ENCODE measurements at regions not wholly inside any gene's neighbourhood (a gene's known extent, or its start where the extent isn't known, plus 50 kb on each side); places are given as distances from the start of the nearest gene placed in this dataset.

DNA sequence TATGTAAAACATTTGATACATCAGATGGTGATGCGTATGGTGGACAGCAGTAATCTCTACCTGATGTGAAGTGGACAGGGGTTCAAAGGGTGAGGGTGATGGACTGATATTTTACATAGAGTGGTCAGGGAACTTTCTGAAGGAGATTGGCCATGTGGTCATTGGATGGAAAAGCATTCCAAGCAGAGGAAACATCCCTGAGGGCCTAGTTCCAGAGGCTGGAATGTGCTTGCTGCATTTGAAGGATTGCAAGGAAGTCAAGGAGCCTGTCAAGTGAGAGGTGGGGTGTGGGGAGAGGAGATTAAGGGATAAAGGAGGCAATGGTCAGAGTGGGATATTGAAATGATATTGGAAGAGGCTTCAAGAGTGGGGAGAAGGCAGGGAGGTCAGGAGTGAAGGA lies 151.9 kb upstream of the NTM start:
- H3K9me3 ChIP-seq, result no peaks in the 10 kb centered on the region
- TF ChIP-seq, protein P1, sequence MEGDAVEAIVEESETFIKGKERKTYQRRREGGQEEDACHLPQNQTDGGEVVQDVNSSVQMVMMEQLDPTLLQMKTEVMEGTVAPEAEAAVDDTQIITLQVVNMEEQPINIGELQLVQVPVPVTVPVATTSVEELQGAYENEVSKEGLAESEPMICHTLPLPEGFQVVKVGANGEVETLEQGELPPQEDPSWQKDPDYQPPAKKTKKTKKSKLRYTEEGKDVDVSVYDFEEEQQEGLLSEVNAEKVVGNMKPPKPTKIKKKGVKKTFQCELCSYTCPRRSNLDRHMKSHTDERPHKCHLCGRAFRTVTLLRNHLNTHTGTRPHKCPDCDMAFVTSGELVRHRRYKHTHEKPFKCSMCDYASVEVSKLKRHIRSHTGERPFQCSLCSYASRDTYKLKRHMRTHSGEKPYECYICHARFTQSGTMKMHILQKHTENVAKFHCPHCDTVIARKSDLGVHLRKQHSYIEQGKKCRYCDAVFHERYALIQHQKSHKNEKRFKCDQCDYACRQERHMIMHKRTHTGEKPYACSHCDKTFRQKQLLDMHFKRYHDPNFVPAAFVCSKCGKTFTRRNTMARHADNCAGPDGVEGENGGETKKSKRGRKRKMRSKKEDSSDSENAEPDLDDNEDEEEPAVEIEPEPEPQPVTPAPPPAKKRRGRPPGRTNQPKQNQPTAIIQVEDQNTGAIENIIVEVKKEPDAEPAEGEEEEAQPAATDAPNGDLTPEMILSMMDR (IDR thresholded peaks at IDR 0.05), result no peak
- DNase-seq (ENCODE audit: low spot score), result no peak
- H3K4me1 ChIP-seq (ENCODE audit: control insufficient read depth in 1 of 2, low read depth in 2 of 2), result no peaks in the 10 kb centered on the region
- no peak overlapping the region for H3K27ac ChIP-seq
- H3K27me3 ChIP-seq (replicated peaks; ENCODE audit: insufficient read depth), result no peaks in the 10 kb centered on the region
- no peak for ATAC-seq (ENCODE audit: insufficient number of reproducible peaks, low FRiP score, low read depth)
- H3K36me3 ChIP-seq, result no peaks in the 10 kb centered on the region
- no peak overlapping the region for H3K4me3 ChIP-seq

DNA sequence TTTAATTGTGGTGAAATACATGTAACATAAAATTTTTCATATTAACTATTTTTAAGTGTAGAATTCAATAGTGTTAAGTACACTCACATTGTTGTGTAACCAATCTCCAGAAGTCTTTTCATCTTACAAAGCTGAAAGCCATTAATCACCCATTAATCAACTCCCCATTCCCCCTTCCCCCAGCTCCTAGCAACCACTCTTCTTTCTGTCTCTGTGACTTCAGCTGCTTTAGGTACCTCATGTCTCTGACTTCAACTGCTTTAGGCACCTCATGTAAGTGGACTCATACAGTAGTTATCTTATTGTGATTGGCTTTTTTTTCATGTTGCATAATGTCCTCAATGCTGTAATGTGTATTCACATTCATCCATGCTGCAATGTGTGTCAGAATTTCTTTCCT lies 150.8 kb upstream of the NTM start:
- no peaks in the 10 kb centered on the region for H3K9me3 ChIP-seq
- TF ChIP-seq, protein P1 (IDR thresholded peaks at IDR 0.05), result no peak
- no peaks in the 10 kb centered on the region for H3K36me3 ChIP-seq
- no peak overlapping the region for H3K27ac ChIP-seq
- ATAC-seq (ENCODE audit: insufficient number of reproducible peaks, low FRiP score, low read depth) (no peak), DNase-seq (ENCODE audit: low spot score) (no peak)
- H3K27me3 ChIP-seq (replicated peaks; ENCODE audit: insufficient read depth), result no peaks in the 10 kb centered on the region
- H3K4me1 ChIP-seq (ENCODE audit: control insufficient read depth in 1 of 2, low read depth in 2 of 2), result no peaks in the 10 kb centered on the region
- H3K4me3 ChIP-seq, result no peak overlapping the region

DNA sequence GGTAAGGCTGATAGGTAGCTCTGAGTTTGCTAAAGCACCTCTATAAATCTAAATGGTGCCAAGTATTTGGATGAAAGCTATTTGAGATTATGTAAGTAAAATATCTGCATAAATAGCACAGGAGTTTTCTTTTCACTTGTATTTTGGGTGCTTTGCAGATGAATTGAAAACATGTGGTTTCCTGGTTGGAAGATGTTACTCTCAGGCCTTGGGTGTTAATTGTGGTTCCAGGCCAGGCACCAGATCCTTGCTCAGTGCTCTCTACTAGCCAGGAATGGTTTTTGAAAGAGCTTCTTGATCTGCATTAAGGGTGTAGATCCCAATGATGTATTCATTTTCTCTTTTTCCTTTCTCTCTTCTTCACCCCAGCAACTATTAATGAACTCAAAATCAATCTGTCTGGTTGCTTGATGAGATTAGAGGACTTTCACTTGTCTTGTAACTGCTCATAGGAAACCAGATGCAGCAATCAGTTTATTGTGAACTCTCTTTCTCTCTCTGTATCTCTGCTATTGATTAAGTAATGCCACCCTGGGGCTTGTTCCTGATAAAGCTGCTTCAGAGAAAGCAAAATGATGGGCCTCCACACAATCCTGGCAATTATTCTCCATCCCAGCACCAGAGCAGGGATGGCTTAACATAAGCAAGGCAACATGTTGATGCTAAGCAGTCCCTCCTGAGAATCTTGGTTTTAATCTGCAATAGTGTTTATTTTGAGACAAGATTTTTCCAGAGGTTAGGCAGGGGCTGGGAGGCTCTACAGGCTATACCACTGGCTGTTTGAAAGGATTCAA lies 147.0 kb upstream of the NTM start:
- H3K9me3 ChIP-seq, result no peaks in the 10 kb centered on the region
- H3K36me3 ChIP-seq, result no peaks in the 10 kb centered on the region
- no peaks in the 10 kb centered on the region for H3K27me3 ChIP-seq (replicated peaks; ENCODE audit: insufficient read depth)
- TF ChIP-seq, protein P1 (IDR thresholded peaks at IDR 0.05), result no peak
- no peaks in the 10 kb centered on the region for H3K4me1 ChIP-seq (ENCODE audit: control insufficient read depth in 1 of 2, low read depth in 2 of 2)
- H3K4me3 ChIP-seq, result no peak overlapping the region
- H3K27ac ChIP-seq, result no peak overlapping the region
- ATAC-seq (ENCODE audit: insufficient number of reproducible peaks, low FRiP score, low read depth) (no peak), DNase-seq (ENCODE audit: low spot score) (no peak)

DNA sequence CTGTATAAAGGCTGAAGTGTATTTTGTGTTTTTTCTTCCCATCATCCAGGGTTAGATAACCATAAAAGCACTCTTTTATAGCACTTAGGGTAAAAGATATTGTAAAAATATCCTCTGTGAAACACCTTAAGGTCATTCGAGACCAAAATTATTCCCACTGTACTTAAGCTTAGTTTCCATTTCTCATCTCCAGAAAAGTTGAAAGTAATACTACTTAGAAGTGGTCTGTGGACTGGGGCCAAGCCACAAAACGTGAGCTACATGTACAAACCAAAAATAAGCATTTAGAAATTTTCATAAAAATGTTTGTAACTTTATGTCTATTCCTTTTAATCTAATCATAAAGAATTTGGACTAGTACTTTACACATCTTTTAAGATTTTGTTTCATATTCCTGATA lies 142.0 kb upstream of the NTM start:
- no peaks in the 10 kb centered on the region for H3K9me3 ChIP-seq
- TF ChIP-seq, protein P1 (IDR thresholded peaks at IDR 0.05), result no peak
- DNase-seq (ENCODE audit: low spot score) (no peak), ATAC-seq (ENCODE audit: insufficient number of reproducible peaks, low FRiP score, low read depth) (no peak)
- no peak overlapping the region for H3K27ac ChIP-seq
- H3K4me3 ChIP-seq, result no peak overlapping the region
- no peaks in the 10 kb centered on the region for H3K4me1 ChIP-seq (ENCODE audit: control insufficient read depth in 1 of 2, low read depth in 2 of 2)
- no peaks in the 10 kb centered on the region for H3K36me3 ChIP-seq
- H3K27me3 ChIP-seq (replicated peaks; ENCODE audit: insufficient read depth), result no peaks in the 10 kb centered on the region

DNA sequence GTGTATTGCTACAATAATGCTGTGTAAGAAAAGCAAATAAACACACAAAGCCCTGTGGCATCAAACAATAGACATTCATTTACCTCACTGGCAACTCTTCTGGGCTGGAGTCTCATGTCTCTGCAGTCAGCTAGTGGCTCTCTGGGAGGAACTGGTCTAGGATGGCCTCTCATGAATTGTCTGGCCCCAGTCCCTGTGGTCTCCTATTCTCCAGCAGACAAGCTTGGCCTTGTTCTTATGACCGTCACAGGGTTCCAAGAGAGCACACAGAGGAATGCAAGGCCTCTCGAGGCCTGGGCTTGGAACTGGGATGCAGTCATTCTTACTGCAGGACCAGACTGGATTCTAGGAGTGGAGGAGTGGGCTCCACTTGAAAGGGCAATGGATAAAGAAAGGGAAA lies 141.2 kb upstream of the NTM start:
- DNase-seq (ENCODE audit: low spot score) (no peak), ATAC-seq (ENCODE audit: insufficient number of reproducible peaks, low FRiP score, low read depth) (no peak)
- no peaks in the 10 kb centered on the region for H3K4me1 ChIP-seq (ENCODE audit: control insufficient read depth in 1 of 2, low read depth in 2 of 2)
- no peaks in the 10 kb centered on the region for H3K9me3 ChIP-seq
- no peak overlapping the region for H3K4me3 ChIP-seq
- H3K36me3 ChIP-seq, result no peaks in the 10 kb centered on the region
- no peaks in the 10 kb centered on the region for H3K27me3 ChIP-seq (replicated peaks; ENCODE audit: insufficient read depth)
- TF ChIP-seq, protein P1 (IDR thresholded peaks at IDR 0.05), result no peak
- H3K27ac ChIP-seq, result no peak overlapping the region
